Loucy (cell line): ENCODE measurements at regions not wholly inside any gene's neighbourhood (a gene's known extent, or its start where the extent isn't known, plus 50 kb on each side); places are given as distances from the start of the nearest gene placed in this dataset.

Experiments
- EZH2phosphoT487 ChIP-seq: fragments of 200-600 bp; IDR thresholded peaks from 2 replicates; pipeline ENCODE4 v1.6.1; 2018; ENCODE audit warnings: antibody characterized with exemption, mild to moderate bottlenecking, moderate library complexity, borderline replicate concordance
- TF ChIP-seq, protein P1 (sequence below): fragments of 200-600 bp; sonication (generic); conservative IDR thresholded peaks from 2 replicates; pipeline ENCODE4 v1.5.1; 2014; ENCODE audit warnings: mild to moderate bottlenecking, antibody characterized with exemption, low read length

DNA sequence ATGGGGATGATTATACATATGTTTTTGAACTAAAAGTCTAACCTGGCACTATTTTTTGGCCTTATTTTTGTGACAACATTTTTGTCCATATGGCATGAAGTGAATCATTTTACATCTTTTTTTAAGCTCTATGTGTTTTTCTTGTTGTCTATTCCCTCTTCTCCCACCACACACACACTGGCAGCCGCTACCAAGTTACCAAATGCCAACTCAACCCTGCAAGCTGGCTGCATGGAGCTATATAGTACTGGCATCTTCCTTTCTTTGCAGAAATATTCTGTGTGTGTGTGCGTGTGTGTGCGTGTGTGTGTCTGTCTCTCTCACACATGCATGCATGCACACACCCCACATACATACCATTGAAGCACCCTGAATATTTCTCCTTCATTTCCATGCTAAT, 278.9 kb upstream of the SOX5 start:
- TF ChIP-seq, protein P1, sequence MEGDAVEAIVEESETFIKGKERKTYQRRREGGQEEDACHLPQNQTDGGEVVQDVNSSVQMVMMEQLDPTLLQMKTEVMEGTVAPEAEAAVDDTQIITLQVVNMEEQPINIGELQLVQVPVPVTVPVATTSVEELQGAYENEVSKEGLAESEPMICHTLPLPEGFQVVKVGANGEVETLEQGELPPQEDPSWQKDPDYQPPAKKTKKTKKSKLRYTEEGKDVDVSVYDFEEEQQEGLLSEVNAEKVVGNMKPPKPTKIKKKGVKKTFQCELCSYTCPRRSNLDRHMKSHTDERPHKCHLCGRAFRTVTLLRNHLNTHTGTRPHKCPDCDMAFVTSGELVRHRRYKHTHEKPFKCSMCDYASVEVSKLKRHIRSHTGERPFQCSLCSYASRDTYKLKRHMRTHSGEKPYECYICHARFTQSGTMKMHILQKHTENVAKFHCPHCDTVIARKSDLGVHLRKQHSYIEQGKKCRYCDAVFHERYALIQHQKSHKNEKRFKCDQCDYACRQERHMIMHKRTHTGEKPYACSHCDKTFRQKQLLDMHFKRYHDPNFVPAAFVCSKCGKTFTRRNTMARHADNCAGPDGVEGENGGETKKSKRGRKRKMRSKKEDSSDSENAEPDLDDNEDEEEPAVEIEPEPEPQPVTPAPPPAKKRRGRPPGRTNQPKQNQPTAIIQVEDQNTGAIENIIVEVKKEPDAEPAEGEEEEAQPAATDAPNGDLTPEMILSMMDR, result no peak
- TF ChIP-seq EZH2phosphoT487, result no peak
